Stimulated activated CD8-positive, alpha-beta memory T cell treated with anti-CD3 and anti-CD28 coated beads, Interleukin-7, amount 100 ng/mL, for 48 hours (primary cell): ENCODE measurements at regions not wholly inside any gene's neighbourhood (a gene's known extent, or its start where the extent isn't known, plus 50 kb on each side); places are given as distances from the start of the nearest gene placed in this dataset.

ENCODE experiments used
- DNase-seq, 2 donors: peaks; one replicate each; pipeline ENCODE4 v3.0.0-alpha.2; 2020; ENCODE audit warnings: low read depth in 1 of 2; ENCODE audit errors: extremely low read depth in 1 of 2

DNA sequence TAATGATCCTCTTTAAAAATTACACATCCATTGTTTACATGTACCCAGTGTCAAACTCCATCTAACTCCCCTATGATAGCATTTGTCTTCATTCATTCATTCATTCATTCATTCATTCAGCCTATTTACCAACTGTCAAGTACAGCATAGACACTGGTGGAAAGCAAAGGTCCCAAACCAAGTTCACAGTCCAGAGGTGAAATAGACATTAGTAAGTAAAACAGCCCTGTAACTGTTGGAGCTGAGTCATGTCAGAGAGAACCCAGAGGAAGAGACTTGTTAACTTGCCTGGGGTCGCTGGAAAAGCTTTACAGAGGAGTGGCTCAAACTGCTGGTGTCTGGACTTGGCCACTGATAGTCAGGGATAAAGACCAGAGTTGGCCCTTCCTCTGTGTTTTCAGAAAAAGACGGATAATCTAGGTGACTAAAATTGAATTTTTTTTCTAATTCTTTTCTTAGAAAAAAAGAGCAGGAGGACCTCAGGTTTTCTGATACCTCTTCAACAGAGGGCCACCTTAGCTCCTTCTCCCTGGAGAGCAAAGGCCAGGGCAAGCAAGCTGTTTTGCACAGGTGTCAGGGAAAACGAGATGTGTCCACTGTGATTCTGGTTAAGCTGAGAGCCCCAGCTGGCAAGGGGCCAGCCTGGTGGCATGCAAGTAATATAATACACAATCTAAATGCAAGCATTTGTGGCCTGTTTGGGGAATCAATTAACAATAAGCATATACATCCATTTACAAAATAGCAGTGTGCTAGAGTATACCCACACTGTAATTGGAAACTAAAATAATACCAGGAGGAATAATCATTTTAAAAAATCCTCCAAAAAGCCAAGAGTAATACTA lies 96.7 kb upstream of the SLC14A2 start:
- no peak for DNase-seq

DNA sequence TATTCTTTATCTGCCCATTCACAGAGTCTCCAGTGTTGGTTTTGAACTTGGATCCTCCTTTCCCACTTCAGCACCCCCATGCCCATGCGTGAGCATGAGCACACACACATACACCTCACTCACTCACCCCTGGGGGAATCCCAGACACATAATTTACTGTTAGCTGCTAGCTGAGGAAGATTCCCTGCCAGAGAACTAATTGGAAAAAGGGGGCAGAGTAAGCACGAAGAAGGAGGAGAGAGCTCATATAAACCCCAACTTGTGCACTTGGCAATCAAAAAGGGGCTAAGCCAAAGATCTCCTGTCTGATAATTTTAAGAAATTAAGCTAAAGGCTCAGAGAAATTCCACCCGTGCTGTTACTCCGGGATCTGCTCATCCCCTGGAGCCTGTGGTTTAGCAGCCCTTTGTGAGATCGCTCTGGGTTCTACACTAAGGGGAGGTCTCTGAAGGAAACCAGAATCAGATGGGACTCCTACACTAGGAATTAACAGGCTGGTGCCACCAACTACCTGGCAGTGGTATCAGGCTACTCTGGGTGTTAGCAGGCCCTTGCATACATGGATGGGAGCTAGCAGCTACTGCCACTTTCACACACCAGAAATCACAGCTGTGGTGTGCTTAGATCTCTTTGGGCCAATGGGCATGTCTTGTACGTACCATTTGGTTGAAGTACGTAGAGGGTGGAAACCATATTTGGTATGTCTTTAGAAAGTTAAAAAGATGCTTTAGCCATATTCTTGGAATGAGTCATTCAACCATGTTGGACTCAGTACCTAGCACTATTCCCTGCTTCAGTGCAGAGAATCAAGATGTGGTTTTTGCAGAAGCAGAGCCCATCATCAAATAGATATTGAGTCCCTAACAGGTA lies 95.6 kb upstream of the SLC14A2 start:
- DNase-seq = no peak

DNA sequence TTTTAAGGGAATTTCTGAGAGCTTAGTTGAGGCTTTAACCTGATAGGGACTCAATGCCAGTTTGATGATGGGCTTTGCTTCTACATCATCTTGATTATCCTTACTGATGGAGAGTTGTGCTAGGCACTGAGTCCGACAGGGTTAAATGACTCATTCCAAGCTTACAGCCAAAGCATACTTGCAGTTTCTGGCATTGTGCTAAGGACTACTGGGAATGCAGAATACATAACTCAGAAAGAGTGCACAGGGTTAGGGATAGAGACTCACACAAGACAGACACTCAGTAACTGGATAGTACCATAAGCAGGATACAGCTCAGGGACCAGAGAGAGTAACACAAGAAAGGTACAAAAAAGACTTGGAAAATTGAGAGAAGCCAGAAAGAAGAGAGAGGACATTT lies 94.1 kb upstream of the SLC14A2 start:
- DNase-seq = no peak

DNA sequence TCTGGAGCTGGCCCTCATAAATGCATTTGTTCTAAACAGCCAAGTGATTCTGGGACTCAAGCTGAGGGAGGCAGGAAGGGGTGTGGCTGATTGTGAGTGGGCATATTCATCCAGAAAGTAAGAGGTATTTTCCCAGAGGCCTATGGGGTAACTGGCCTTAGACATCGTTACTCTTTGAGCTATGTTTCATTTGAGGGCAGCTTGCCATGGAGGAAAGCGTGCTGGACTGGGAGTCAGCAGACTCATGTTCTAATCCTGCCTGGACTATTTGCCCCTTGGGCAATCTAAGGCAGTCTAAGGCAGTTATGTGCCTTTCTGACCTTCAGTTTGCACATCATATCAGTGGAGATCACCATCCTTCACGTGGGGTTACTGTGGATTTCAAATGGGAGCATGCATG lies 93.5 kb upstream of the SLC14A2 start:
- DNase-seq = no peak

- no peak for DNase-seq
Observed at GRCh38 chr18:45522371-45522770, 92.9 kb upstream of the SLC14A2 start.

DNA sequence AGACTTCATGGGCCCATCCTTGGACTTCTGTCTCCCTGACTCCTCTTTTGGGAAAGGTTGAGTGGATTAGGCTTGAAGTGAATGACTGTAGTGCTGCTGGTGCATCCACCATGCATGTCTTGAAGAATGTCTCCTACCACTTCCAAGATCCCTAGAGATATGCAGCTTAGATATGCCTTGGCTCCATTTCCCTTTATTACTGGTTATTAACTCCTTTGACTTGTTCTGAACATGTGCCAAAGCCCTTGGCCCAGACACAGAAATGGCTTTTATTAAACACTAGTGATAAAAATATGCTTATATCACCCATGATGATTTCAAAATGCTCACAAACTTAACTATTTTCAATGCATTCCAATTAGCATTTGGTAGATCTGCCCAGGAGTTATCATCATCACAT lies 90.0 kb upstream of the SLC14A2 start:
- no peak for DNase-seq

- DNase-seq = no peak
Observed at GRCh38 chr18:45526114-45526841, 89.0 kb upstream of the SLC14A2 start.

GRCh38 chr18:45527891-45528290 lies 87.4 kb upstream of the SLC14A2 start:
- DNase-seq = no peak

- no peak for DNase-seq
Observed at GRCh38 chr18:45528712-45529336, 86.5 kb upstream of the SLC14A2 start.

- DNase-seq = no peak
Observed at GRCh38 chr18:45538444-45538843, 76.8 kb upstream of the SLC14A2 start.

DNA sequence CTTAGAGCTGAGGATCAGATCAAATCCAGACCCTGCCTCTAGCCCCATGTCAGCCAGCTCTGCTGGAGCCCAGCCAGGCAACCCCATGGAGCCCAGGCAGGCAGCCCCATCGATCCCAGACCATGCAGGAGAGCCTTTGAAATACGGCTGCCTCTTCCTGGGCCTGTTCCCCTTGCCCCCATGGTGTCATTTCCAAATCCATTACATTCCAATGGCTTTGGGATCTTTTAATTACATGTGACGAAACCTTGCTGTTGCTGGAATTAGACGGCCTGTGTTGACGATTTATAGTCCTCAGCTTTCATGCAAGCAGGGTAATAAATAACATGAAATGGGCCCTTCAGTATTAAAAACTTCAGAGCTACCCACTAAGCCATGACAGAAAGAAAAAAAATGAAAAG lies 75.8 kb upstream of the SLC14A2 start:
- DNase-seq = no peak

- no peak for DNase-seq
Observed at GRCh38 chr18:45540125-45540524, 75.2 kb upstream of the SLC14A2 start.

DNA sequence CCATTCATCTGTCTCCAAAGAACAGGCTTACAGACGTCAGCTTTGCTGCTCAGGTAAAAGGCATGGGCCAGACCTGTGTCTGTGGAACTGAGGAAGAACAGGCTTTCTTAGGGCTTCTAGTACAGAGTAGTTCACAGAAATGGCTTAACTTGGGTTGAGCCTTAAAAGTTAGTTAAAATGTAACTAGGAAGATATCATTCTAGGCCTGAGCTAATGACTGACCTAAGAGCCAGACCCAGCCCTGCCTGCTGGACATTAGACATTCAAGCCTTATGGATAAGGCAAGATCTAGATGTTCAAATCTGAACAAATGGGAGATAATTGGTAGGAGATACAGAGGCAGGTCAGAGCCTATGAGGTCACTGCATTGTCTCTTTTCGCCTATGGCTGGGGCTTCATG lies 73.9 kb upstream of the SLC14A2 start:
- no peak for DNase-seq

- no peak for DNase-seq
Observed at GRCh38 chr18:45542043-45542442, 73.2 kb upstream of the SLC14A2 start.

GRCh38 chr18:45547910-45548309 lies 67.4 kb upstream of the SLC14A2 start:
- no peak for DNase-seq

DNA sequence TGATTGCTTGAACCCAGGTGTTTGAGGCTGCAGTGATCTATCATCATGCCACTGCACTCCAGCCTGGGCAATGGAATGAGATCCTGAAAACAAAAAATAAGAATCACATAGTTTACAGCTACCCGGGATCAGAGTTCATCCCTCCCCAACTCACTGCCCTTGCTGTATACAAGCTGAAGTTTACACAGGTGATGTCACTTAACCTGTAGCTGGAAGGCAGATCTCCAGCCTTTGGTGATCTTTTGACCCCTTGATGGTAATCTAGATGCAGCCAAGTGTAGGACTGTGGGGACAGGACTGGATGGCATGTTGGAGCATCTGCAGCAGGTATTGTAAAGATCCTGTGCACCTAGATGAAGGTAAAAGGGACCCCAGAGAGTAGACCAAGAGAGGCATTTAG lies 66.7 kb upstream of the SLC14A2 start:
- DNase-seq = no peak

DNA sequence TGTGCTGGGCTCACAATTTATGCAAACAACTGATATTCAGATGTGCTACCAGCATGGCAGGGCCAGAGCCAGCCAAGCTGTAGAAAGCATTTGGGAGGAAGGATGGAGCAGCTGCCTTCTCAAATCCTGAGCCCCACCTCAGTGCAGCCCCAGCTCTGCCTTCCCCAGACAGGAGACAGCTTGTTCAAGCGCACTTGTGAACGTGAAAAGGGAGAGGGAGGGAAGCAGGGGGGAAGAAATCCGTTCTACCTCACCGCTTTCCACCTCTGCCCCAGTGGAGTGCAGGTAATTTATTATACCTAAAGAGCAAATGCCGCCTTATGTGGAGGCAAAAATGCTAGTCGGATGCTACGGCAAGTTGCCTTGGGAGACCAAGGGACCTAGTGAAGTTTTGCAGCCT lies 66.0 kb upstream of the SLC14A2 start:
- no peak for DNase-seq

- no peak for DNase-seq
Observed at GRCh38 chr18:45551142-45551815, 64.0 kb upstream of the SLC14A2 start.

DNA sequence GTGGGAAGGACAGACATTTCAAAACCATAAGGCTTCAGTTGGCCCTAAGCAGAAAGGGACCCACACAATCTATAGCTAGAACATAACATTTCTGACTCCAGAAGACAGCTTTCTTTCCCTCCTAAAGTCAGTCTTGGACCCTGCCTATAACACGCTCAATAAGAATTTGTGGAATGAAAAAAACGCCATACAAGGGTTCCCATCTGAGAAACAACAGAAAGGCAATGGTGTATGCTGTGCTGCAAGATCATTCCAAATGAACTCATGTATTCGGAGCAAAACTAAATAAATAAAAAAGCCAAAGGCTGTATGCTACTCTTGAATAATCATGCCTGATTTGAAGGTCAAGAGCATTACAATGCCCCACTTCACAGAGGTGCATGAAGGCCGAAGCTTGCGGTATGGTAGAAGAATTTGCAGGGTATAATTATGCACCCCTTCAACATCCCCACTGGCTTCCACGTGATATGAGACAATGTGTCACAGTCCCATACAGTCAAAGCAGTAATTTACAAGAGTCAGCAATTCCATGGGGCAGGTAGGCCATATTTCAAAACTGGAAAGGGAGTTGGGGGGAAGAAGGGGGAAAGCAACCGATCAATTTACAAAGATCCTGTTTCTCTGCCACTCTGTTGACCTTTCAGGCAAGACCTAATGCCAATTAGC lies 61.4 kb upstream of the SLC14A2 start:
- DNase-seq = no peak

- DNase-seq = no peak
Observed at GRCh38 chr18:45554389-45554737, 60.9 kb upstream of the SLC14A2 start.
